A549 (cell line): ENCODE measurements at regions not wholly inside any gene's neighbourhood (a gene's known extent, or its start where the extent isn't known, plus 50 kb on each side); places are given as distances from the start of the nearest gene placed in this dataset.

Experiments used
- EP300 ChIP-seq, 2 experiments: fragments of >200 bp; sonication (Bioruptor Twin); formaldehyde crosslinking; IDR thresholded peaks; 2 replicates in 1 of 2; 3 replicates in 1 of 2; pipeline ENCODE4 v1.6.1; 2016 to 2017
- JUN ChIP-seq, 2 experiments: fragments of >200 bp; sonication (Bioruptor Twin); formaldehyde crosslinking; IDR thresholded peaks; 2 replicates in 1 of 2; 3 replicates in 1 of 2; pipeline ENCODE4 v1.6.1; 2016 to 2017
- POLR2A ChIP-seq: IDR thresholded peaks from 2 replicates; pipeline ENCODE4 v1.6.1; 2012; ENCODE audit warnings: mild to moderate bottlenecking, low read length
- POLR2AphosphoS2 ChIP-seq: conservative IDR thresholded peaks from 2 replicates; pipeline ENCODE4 v1.6.1; 2012; ENCODE audit warnings: low read length, improper control_type of control experiment, inconsistent platforms
- RFX5 ChIP-seq: fragments of 450-650 bp; IDR thresholded peaks from 2 replicates; pipeline ENCODE4 v1.7.1; 2014; ENCODE audit warnings: antibody characterized with exemption, mild to moderate bottlenecking, moderate library complexity
- SREBF2 ChIP-seq: fragments of 450-650 bp; IDR thresholded peaks from 2 replicates; pipeline ENCODE4 v1.6.1; 2014; ENCODE audit warnings: mild to moderate bottlenecking, moderate library complexity
- TF ChIP-seq, protein P1 (sequence below): fragments of >200 bp; sonication (Bioruptor Twin); formaldehyde crosslinking; IDR thresholded peaks from 3 replicates; pipeline ENCODE4 v1.5.1; 2016
- TF ChIP-seq, protein P2 (sequence below): fragments of 450-650 bp; IDR thresholded peaks from 2 replicates; pipeline ENCODE4 v1.6.1; 2014; ENCODE audit warnings: antibody characterized with exemption

DNA sequence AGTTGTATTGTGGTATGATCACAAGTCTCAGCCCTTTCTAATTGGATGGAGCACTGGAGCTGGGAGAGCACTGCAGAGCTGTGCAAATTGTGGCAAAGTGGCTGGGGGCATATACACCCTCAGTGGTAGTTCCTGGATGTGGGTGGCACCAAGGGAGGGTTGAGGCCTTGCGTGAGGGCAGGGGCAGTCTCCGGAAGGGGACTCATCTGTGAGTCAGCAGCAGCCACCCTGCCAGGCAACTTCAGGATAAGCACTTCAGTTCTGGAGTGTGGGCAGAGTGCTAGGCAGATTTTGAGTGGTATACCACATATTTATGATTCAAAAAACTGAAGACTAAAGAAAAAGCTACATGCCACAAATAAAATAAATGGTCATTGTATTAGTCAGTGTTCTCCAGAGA is 210.5 kb downstream of the ETV1 start:
- TF ChIP-seq, protein P1, sequence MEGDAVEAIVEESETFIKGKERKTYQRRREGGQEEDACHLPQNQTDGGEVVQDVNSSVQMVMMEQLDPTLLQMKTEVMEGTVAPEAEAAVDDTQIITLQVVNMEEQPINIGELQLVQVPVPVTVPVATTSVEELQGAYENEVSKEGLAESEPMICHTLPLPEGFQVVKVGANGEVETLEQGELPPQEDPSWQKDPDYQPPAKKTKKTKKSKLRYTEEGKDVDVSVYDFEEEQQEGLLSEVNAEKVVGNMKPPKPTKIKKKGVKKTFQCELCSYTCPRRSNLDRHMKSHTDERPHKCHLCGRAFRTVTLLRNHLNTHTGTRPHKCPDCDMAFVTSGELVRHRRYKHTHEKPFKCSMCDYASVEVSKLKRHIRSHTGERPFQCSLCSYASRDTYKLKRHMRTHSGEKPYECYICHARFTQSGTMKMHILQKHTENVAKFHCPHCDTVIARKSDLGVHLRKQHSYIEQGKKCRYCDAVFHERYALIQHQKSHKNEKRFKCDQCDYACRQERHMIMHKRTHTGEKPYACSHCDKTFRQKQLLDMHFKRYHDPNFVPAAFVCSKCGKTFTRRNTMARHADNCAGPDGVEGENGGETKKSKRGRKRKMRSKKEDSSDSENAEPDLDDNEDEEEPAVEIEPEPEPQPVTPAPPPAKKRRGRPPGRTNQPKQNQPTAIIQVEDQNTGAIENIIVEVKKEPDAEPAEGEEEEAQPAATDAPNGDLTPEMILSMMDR = no peak
- TF ChIP-seq POLR2A (no peak), POLR2AphosphoS2 (no peak), RFX5 (no peak), EP300 (IDR thresholded peaks at IDR 0.05) (no peak), SREBF2 (no peak), JUN (IDR thresholded peaks at IDR 0.05) (no peak)
- TF ChIP-seq, protein P2, sequence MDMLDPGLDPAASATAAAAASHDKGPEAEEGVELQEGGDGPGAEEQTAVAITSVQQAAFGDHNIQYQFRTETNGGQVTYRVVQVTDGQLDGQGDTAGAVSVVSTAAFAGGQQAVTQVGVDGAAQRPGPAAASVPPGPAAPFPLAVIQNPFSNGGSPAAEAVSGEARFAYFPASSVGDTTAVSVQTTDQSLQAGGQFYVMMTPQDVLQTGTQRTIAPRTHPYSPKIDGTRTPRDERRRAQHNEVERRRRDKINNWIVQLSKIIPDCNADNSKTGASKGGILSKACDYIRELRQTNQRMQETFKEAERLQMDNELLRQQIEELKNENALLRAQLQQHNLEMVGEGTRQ = no peak
